GM13977 (cell line): ENCODE measurements at regions not wholly inside any gene's neighbourhood (a gene's known extent, or its start where the extent isn't known, plus 50 kb on each side); places are given as distances from the start of the nearest gene placed in this dataset.

Source experiments
- DNase-seq: peaks from one replicate; pipeline ENCODE4 v3.0.0; 2012; ENCODE audit warnings: low spot score
- in situ Hi-C: fragments of 300-500 bp; cut with MboI; formaldehyde crosslinking; loops from one replicate; pipeline ENCODE4 v1.12.0; 2022; ENCODE audit warnings: low sequenced_read_pairs, low pct_unique_long_range_greater_than_20kb, mixed read lengths, inconsistent platforms; ENCODE audit not compliant: unreplicated experiment
- TF ChIP-seq, protein P1 (sequence below): IDR thresholded peaks from 2 replicates; pipeline ENCODE4 v1.5.1; 2012; ENCODE audit warnings: mild to moderate bottlenecking, control low read depth; ENCODE audit not compliant: insufficient read depth; ENCODE audit errors: extremely low read depth, missing control alignments

GRCh38 chr12:75677522-75677921, 166.1 kb upstream of the KRR1 start:
- TF ChIP-seq, protein P1, sequence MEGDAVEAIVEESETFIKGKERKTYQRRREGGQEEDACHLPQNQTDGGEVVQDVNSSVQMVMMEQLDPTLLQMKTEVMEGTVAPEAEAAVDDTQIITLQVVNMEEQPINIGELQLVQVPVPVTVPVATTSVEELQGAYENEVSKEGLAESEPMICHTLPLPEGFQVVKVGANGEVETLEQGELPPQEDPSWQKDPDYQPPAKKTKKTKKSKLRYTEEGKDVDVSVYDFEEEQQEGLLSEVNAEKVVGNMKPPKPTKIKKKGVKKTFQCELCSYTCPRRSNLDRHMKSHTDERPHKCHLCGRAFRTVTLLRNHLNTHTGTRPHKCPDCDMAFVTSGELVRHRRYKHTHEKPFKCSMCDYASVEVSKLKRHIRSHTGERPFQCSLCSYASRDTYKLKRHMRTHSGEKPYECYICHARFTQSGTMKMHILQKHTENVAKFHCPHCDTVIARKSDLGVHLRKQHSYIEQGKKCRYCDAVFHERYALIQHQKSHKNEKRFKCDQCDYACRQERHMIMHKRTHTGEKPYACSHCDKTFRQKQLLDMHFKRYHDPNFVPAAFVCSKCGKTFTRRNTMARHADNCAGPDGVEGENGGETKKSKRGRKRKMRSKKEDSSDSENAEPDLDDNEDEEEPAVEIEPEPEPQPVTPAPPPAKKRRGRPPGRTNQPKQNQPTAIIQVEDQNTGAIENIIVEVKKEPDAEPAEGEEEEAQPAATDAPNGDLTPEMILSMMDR: no peak
- DNase-seq: no peak
- in situ Hi-C loops: no loop called here

DNA sequence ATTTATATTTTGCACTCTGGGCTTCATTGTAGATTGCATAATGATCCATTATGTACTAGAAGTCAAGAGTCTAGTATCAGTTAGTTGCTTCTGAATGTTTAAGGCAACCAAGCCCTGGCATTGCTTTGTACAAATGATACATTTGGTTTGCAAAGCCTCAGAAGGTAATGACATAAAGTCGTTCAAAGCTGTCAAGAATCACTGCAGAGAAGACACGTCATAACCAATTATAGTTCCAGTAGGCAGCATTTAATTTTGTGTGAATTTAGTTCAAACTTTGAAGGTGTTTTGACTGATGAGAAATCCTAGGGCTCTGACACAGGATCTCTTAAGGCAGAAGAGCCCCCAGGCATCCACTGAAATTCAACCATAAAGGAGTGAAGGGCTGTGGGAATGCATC, 163.0 kb upstream of the KRR1 start:
- TF ChIP-seq, protein P1: no peak
- in situ Hi-C loops: no loop called here
- DNase-seq: no peak

- in situ Hi-C loops: no loop called here
- DNase-seq: no peak
- TF ChIP-seq, protein P1: no peak
Measured at GRCh38 chr12:75672200-75672599, 160.8 kb upstream of the KRR1 start.

DNA sequence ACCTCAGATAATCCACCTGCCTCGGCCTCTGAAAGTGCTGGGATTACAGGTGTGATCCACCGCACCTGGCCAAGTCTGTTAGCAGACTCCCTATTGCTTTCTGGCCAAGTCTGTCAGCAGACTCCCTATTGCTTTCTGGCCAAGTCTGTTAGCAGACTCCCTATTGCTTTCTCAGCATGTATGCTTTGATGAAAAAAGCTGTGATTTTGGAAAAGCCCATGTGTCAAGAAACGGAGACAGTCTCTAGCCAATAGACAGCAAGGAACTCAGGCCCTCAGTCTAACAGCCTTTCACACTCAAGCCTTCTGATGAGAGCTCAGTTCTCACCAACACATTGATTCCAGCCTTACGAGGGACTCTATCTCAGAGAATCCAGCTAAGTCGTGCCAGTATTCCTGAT, 158.8 kb upstream of the KRR1 start:
- in situ Hi-C loops: no loop called here
- no peak for DNase-seq

GRCh38 chr12:75666939-75667334, 155.5 kb upstream of the KRR1 start:
- no peak for DNase-seq
- in situ Hi-C loops: no loop called here
- TF ChIP-seq, protein P1: no peak

More for the DNA sequence above, 158.8 kb upstream of the KRR1 start:
- TF ChIP-seq, protein P1: no peak

DNA sequence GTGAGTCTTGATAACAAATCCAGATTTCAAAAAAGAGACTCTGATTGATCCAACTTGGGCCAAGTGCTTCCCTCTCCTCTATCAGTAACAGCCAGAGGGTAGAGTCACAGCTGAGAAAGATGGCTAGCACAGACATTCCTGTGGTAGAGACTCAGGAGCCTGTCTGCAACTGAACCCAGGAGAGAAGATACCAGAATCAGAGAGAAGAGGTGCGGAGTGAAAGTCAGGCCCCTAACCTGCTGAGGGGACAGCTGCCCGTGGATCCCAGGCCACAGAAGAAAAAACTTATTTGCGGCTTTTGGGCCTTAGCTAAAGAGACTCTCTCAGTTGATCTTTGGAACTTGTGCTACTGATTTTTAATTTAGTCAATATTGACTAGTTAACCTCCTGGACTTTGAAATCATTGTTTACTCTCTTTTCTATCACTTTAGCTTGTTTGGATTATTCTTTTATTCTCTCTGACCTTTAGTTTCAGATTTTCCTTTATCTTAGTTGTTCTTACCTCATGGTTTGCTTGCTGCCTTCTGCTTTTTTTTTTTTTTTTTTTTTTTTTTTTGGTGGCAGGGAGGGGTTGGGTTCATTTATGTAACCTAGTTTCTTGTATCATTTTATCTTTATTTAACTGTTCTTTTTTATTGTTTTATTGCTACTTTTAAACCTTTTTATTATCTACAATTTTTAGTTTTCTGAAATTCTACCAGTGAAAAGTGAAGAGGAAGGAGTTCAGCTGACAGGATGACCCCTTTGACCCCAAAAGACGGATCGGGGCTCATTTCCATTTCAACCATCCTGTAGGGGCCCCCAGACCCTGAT, 154.9 kb upstream of the KRR1 start:
- DNase-seq: no peak
- TF ChIP-seq, protein P1: no peak
- in situ Hi-C loops: no loop called here

DNA sequence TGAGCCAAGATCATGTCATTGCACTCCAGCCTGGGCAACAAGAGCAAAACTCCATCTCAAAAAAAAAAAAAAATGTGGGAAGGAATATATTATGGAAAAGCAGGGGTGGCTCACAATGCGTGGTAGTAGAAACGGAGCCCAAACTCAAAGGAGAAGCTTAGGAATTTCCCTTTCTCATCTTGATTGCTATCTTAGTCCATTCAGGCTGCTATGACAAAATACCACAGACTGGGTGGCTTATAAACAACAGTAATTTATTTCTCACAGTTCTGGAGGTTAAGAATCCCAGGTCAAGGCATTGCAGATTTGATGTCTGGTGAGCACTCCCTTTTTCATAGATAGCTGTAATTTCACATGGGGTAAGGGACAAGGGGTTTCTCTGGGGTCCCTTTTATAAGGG, 153.8 kb upstream of the KRR1 start:
- DNase-seq: no peak
- in situ Hi-C loops: no loop called here
- TF ChIP-seq, protein P1: no peak
